IMR-90 (cell line): ENCODE measurements at regions not wholly inside any gene's neighbourhood (a gene's known extent, or its start where the extent isn't known, plus 50 kb on each side); places are given as distances from the start of the nearest gene placed in this dataset.

ENCODE experiments used
- ATAC-seq: fragments of 200-7000 bp; cut with Tn5 transposase; 2 replicates; pipeline ENCODE4 v1.9.1; 2020; ENCODE audit warnings: low read depth, mild to moderate bottlenecking, moderate library complexity
- BruUV-seq: library from RNA; stranded (reverse); fragments of 400-500 nt; replicated peaks from 2 replicates; lab custom pipeline; 2021; lab: Mats Ljungman, UMichigan
- CTCF ChIA-PET: fragments of 300-600 bp; formaldehyde crosslinking; extraction: SDS; loops from one replicate; lab custom pipeline; 2021; ENCODE audit warnings: antibody characterized with exemption; lab: Yijun Ruan, JAX
- POLR2A ChIA-PET: fragments of 300-600 bp; sonication (Branson Sonifier 250); formaldehyde crosslinking; loops from one replicate; lab custom pipeline; 2022; ENCODE audit warnings: antibody characterized with exemption; ENCODE audit not compliant: unreplicated experiment; lab: Charles Lee
- DNase-seq: peaks from one replicate; pipeline ENCODE4 v3.0.0; 2013
- H2AFZ ChIP-seq: replicated peaks from 2 replicates; pipeline ENCODE3; 2013; ENCODE audit warnings: low read length, mild to moderate bottlenecking; ENCODE audit not compliant: poor library complexity
- H2AK5ac ChIP-seq: 2 replicates; pipeline ENCODE4 v1.6.1; 2013; ENCODE audit warnings: low read depth, low read length, inconsistent platforms
- H2AK9ac ChIP-seq: replicated peaks from 2 replicates; pipeline ENCODE3; 2013; ENCODE audit warnings: mild to moderate bottlenecking, low read depth, low read length, moderate library complexity; ENCODE audit not compliant: poor library complexity
- H2BK120ac ChIP-seq: 2 replicates; pipeline ENCODE4 v1.6.1; 2013; ENCODE audit warnings: low read depth, low read length, inconsistent platforms
- H2BK15ac ChIP-seq: 3 replicates; pipeline ENCODE4 v1.6.1; 2013; ENCODE audit warnings: low read depth, low read length, inconsistent platforms
- H2BK20ac ChIP-seq: 2 replicates; pipeline ENCODE4 v1.6.1; 2013; ENCODE audit warnings: low read depth, mild to moderate bottlenecking, inconsistent platforms, low read length, moderate library complexity
- H2BK5ac ChIP-seq: 2 replicates; pipeline ENCODE4 v1.6.1; 2013; ENCODE audit warnings: mild to moderate bottlenecking, low read depth, low read length, inconsistent platforms; ENCODE audit not compliant: poor library complexity, severe bottlenecking
- H3K14ac ChIP-seq: replicated peaks from 2 replicates; pipeline ENCODE4 v1.6.1; 2013; ENCODE audit warnings: low read depth, low read length, inconsistent platforms
- H3K18ac ChIP-seq: 2 replicates; pipeline ENCODE4 v1.6.1; 2013; ENCODE audit warnings: low read depth, low read length, control low read depth
- H3K23ac ChIP-seq: 2 replicates; pipeline ENCODE4 v1.6.1; 2013; ENCODE audit warnings: low read depth, low read length, inconsistent platforms
- H3K27ac ChIP-seq: 2 replicates; pipeline ENCODE4 v1.5.1; 2013; ENCODE audit warnings: mild to moderate bottlenecking, control low read depth, low read length; ENCODE audit not compliant: insufficient read depth
- H3K27me3 ChIP-seq: 2 replicates; pipeline ENCODE4 v1.6.1; 2013; ENCODE audit warnings: low read length; ENCODE audit not compliant: control insufficient read depth, insufficient read depth
- H3K36me3 ChIP-seq: 2 replicates; pipeline ENCODE4 v1.6.1; 2013; ENCODE audit warnings: low read length, mixed read lengths; ENCODE audit not compliant: control insufficient read depth, insufficient read depth
- H3K4ac ChIP-seq: 2 replicates; pipeline ENCODE4 v1.6.1; 2013; ENCODE audit warnings: low read depth, low read length, inconsistent platforms
- H3K4me1 ChIP-seq: 2 replicates; pipeline ENCODE4 v1.6.1; 2013; ENCODE audit warnings: low read length, mixed read lengths; ENCODE audit not compliant: control insufficient read depth, insufficient read depth
- H3K4me2 ChIP-seq: 2 replicates; pipeline ENCODE4 v1.6.1; 2013; ENCODE audit warnings: low read depth, mild to moderate bottlenecking, control low read depth, low read length, moderate library complexity
- H3K4me3 ChIP-seq: 2 replicates; pipeline ENCODE4 v1.5.1; 2013; ENCODE audit warnings: low read depth, mild to moderate bottlenecking, control low read depth, low read length, moderate library complexity; ENCODE audit not compliant: insufficient read depth
- H3K56ac ChIP-seq: 2 replicates; pipeline ENCODE4 v1.6.1; 2013; ENCODE audit warnings: low read length, inconsistent platforms; ENCODE audit not compliant: insufficient read depth; ENCODE audit errors: extremely low read depth
- H3K79me1 ChIP-seq, 2 experiments: 2 replicates each; pipeline ENCODE4 v1.6.1; 2013; ENCODE audit warnings: low read length in 2 of 2, inconsistent platforms in 1 of 2, low read depth in 1 of 2
- H3K9ac ChIP-seq: 2 replicates; pipeline ENCODE4 v1.6.1; 2013; ENCODE audit warnings: low read depth, low read length, control low read depth
- H3K9me1 ChIP-seq: 2 replicates; pipeline ENCODE4 v1.6.1; 2013; ENCODE audit warnings: low read length, inconsistent platforms; ENCODE audit not compliant: insufficient read depth
- H3K9me3 ChIP-seq: 2 replicates; pipeline ENCODE4 v1.6.1; 2013; ENCODE audit warnings: low read length; ENCODE audit not compliant: control insufficient read depth, insufficient read depth
- H4K20me1 ChIP-seq: 2 replicates; pipeline ENCODE4 v1.6.1; 2013; ENCODE audit warnings: low read length, inconsistent platforms; ENCODE audit not compliant: insufficient read depth
- H4K5ac ChIP-seq: 2 replicates; pipeline ENCODE4 v1.6.1; 2013; ENCODE audit warnings: mild to moderate bottlenecking, low read depth, low read length, control low read depth
- H4K8ac ChIP-seq, 2 experiments: 2 replicates each; pipeline ENCODE4 v1.6.1; 2013; ENCODE audit warnings: low read depth in 2 of 2, low read length in 2 of 2, control low read depth in 1 of 2, inconsistent platforms in 1 of 2
- H4K91ac ChIP-seq: 2 replicates; pipeline ENCODE4 v1.6.1; 2013; ENCODE audit warnings: low read depth, low read length, inconsistent platforms; ENCODE audit not compliant: insufficient read depth
- ELK1 ChIP-seq: fragments of 150-350 bp; IDR thresholded peaks from 2 replicates; pipeline ENCODE4 v1.6.1; 2016; ENCODE audit warnings: low read depth, mild to moderate bottlenecking, low read length, moderate library complexity, borderline replicate concordance
- RCOR1 ChIP-seq: IDR thresholded peaks from 2 replicates; pipeline ENCODE4 v1.6.1; 2012; ENCODE audit warnings: mild to moderate bottlenecking, low read length, improper control_type of control experiment; ENCODE audit not compliant: insufficient replicate concordance
- RFX5 ChIP-seq: IDR thresholded peaks from 2 replicates; pipeline ENCODE4 v1.8.0; 2012; ENCODE audit warnings: low read depth, mild to moderate bottlenecking, low read length, moderate library complexity
- dilution Hi-C: fragments of 300-500 bp; cut with HindIII; formaldehyde crosslinking; loops from one replicate; pipeline ENCODE4 v1.14.3; 2018; ENCODE audit warnings: low sequenced_read_pairs; ENCODE audit not compliant: unreplicated experiment
- in situ Hi-C: fragments of 300-500 bp; cut with MboI; formaldehyde crosslinking; loops from 3 replicates; pipeline ENCODE4 v1.14.3; 2019; ENCODE audit warnings: low sequenced_read_pairs, inconsistent platforms, mixed read lengths
- intact Hi-C: fragments of 100-400 bp; cut with micrococcal nuclease; formaldehyde crosslinking; loops from 2 replicates; pipeline ENCODE4 v1.10.0; 2022

DNA sequence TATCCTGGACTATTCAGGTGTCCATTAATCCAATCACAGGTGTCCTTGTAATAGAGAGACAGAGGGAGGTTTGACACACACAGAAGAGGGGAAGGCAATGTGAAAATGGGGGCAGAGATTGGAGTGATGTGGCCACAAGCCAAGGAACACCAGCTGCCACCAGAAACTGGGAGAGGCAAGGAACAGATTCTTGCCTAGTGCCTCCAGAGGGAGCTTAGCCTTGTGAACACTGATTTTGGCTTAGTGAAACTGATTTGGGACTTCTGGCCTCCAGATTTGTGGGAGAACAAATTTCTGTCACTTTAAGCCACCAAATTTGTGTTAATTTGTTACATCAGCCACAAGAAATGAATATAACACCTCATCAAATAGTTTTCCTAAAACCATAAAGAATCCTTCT lies 416.2 kb downstream of the ENC1 start:
- Histone ChIP-seq H3K4me3 (no peak overlapping the region), H2BK5ac (no peak overlapping the region), H3K36me3 (no peaks in the 10 kb centered on the region), H3K14ac (no peak overlapping the region), H3K27ac (no peak overlapping the region), H2BK20ac (no peak overlapping the region), H3K23ac (no peak overlapping the region), H3K9ac (no peak overlapping the region), H4K91ac (no peak overlapping the region), H2AK5ac (no peak overlapping the region), H4K20me1 (no peaks in the 10 kb centered on the region), H3K9me1 (no peaks in the 10 kb centered on the region), H3K18ac (no peak overlapping the region), H3K56ac (no peak overlapping the region), H2AK9ac (no peak overlapping the region), H2AFZ (no peak overlapping the region), H2BK15ac (no peak overlapping the region), H3K27me3 (peaks cover 6% of the 10 kb centered on the region), H3K4me2 (no peak overlapping the region), H3K4me1 (no peaks in the 10 kb centered on the region), H4K5ac (no peak overlapping the region), H3K4ac (no peak overlapping the region), H3K9me3 (peaks cover 4% of the 10 kb centered on the region; the same call in 1 of the 2 replicates), H4K8ac (no peak overlapping the region), H2BK120ac (no peak overlapping the region), H3K79me1 (no peaks in the 10 kb centered on the region)
- POLR2A ChIA-PET, result no interaction called here
- intact Hi-C loops (no loop called here), in situ Hi-C loops (no loop called here), dilution Hi-C loops (no loop called here)
- no peak for DNase-seq
- BruUV-seq, result no TSS peak
- no peak for ATAC-seq
- CTCF ChIA-PET, result no interaction called here
- TF ChIP-seq RFX5 (no peak), RCOR1 (no peak), ELK1 (no peak)
